Hematopoietic multipotent progenitor cell treated with erythropoietin and hydrocortisone succinate and interleukin-3 and kit ligand, for 17 days (in vitro differentiated cells): ENCODE measurements at regions not wholly inside any gene's neighbourhood (a gene's known extent, or its start where the extent isn't known, plus 50 kb on each side); places are given as distances from the start of the nearest gene placed in this dataset.
"Not testable (repeated sequence)": the region's sequence is repeated elsewhere in the genome, so short reads cannot be mapped to it uniquely, and the experiment has no call there.

Source experiments
- DNase-seq: peaks from one replicate; pipeline ENCODE4 v3.0.0-alpha.2; 2015; ENCODE audit warnings: low spot score

DNA sequence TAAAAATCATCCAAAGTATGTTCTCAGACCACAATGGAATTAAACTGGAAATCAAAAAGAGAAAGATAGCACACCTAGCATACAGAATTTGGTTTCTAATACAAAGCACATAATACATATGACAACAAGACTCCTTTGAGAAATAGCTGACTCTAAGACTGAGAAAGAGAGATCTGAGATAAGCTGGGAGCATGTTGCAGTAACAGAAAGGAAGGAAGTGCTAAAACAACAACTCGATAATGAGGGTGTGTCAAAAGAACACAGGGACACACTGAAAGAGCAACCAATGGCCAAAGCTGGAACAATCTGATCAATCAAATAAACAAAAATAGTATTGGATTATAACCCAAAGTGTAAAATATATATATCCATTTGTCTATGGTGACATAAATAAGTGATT is 586.6 kb downstream of the C4orf33 start:
- DNase-seq, result no peak

DNA sequence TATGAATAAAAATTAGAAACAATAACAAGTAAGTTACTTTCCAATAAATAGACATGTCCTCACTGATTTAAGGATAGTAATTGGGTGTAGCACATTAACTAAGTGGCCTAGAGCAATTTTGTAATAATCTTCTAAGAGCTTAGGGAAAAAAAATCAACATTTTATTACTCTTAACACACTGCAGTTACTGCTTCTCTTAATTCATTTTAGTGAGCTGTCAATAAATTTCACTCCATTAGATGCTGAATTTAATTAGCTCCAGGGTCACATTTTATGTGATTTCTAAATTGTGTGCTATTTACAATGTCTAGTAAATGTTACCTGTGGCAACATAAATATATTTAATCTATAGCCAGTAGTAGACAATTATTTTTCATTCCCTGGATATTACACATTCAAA is 612.0 kb downstream of the C4orf33 start:
- DNase-seq, result no peak

DNA sequence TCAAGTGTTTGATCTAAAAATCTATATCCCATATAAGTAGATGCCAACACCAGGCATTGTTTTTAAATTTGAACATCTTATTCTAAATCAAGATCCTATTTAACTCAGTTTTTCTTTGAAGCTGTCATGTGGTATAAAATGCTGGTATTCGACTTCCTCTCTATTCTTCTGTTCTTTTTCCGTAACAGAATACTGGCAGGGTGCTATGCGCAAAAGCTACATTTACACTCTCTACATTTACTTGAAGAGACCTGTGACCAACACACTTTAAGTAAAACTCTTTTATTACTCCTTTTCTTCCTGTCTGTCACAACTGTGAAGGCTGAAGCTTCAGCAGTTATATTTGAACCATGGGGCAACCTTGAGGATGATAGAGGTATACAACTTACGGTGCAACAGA is 612.8 kb downstream of the C4orf33 start:
- no peak for DNase-seq

DNA sequence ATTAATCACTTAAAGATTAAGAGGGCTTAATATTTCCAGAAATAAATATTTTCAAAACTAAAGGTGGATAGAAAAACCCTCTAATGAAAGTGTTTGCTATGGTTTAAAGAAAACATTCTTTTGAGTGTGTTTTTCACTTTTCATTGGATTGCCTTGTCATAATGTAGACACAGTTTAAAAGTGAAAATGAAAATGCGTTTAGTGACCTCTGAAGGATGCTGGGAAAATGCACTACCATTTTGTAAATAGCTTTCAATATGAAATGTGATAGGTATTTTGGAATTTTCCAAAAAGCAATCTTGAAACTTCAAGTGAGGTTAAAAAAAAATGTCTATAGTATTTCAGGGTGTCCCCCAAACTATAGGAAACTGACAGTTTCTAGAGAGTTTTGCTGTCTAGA is 642.2 kb downstream of the C4orf33 start:
- DNase-seq, result no peak

DNA sequence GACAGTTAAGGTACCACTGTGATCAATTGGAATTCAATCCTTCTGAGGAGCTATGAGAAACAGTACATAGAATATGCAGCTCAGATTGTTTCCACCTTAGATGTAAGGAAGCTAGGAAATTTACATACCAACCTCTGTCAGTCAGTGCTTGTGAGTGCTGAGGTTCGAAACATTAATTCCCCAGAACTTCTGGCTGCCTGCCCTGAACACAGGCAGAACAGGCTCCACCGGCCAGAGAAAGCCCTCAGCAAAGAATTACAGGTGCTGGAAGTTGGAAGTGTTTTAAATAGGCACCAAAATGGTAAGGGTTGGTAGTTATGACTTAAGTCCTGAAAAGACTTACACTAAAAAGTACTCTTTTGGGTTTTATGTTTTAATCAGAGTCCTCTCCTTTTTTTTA is 651.8 kb downstream of the C4orf33 start:
- no peak for DNase-seq

DNA sequence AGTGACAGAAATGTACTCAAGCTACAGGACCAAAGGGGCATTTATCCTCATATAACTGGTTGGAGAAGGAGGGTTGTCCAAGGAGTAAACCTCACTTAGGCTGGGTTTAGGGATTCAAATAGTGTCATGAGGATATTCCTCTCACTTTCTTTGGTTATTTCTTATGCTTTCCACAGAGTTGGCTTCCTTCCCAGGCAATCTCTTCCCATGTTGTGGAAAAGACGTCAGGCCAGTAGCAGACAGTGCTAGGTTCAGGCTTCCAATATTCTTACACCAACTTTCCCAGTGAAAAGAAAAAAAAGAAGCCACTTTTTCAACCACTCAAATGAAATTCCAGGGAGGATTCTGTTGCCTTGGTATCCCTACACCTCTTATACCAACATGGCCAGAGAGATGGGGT is 653.0 kb downstream of the C4orf33 start:
- no peak for DNase-seq

DNA sequence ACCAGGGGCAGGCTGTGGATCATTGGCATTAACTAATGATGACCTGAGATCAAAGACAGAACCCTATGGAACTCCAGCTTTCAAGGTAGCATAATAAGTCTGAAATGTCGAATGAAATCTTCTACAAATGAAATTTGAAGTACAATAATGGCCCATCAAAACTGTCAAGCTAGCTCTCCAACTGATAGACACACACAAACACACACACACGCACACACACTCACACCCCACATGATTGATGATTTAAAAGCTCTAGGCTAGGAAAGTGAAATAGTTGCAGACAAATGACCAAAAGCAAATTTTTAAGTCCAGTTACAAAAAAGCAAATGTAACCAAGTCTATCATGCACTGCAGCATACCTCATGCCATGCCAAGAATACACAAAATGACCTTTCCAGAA is 655.7 kb downstream of the C4orf33 start:
- DNase-seq, result no peak

DNA sequence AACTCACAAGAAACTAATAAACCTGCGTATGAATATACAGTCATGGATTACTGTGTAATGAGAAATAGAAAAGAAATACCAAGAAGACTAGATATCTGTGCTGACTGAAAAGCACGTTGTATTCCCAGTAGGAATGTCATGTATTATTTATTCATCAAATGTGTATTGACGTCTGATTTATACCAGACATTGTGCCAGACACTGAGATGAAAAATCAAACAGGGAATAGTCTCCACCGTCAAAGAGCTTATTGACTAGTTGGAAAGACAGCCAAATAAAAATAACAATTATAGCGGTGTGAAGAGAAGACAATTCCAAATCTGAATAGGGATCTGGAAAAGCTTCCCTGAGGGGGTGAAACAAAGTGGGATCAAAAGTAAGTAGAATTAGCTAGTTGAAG is 687.6 kb downstream of the C4orf33 start:
- no peak for DNase-seq

DNA sequence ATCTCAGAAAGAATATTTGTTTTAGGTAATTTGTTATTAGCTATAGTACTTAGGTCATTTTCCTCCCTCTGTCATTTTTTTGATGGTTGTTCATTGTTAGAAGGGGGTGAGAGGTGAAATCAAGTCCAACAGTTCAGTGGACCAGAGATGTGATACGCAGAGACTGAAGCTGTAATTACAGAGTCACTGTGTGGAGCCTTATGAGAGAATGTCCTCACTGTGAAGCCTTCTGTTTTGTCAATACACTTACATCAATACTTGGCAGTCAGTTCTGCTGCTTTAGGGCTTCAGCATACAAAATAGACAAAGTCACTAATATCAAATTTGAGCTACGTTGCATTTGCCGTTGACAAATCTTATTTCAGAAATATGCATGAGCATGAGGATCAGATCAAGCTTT is 692.5 kb downstream of the C4orf33 start:
- no peak for DNase-seq

DNA sequence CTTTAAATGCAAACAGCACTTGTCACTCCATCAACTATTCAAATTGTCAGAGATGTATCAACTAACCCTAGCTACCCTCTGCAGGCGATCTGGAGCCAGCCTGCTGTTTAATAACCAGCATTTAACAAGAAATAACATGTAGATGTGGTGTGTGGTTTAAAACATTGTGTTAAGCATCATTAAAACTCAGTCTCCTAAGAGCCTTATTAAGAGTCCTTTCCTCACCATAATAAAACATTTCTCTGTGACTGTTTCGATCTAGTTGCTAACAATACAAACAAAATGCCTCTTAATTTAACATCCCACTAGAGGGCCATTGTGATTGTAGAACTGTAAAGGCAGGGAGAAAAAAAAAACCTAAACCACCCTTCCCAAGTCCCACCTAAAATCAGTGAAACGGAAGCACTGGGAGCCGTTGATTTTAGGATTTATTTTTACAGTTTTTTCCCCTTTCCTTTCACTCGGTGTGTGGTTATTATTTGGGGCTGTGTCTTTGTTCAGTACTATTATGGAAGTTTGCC is 708.6 kb downstream of the C4orf33 start:
- no peak for DNase-seq

DNA sequence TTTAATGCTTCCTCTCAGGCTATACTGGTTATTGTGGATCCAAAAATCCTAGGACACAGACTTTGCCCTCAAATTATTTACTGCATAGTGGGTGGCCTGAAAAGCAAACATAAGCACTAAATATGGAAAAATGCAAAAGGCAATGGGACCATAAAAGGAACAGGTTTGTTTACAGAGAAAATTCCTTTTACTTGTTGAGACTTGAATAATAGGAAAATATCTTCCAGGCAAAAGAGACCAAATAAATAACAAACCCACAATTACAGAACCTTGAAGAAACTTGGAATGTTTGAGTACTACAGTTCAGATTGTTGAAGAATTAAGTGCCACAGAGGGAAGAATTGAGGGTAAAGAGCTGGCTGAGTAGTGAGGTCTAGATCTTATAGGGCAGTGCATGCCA is 711.0 kb downstream of the C4orf33 start:
- no peak for DNase-seq

DNA sequence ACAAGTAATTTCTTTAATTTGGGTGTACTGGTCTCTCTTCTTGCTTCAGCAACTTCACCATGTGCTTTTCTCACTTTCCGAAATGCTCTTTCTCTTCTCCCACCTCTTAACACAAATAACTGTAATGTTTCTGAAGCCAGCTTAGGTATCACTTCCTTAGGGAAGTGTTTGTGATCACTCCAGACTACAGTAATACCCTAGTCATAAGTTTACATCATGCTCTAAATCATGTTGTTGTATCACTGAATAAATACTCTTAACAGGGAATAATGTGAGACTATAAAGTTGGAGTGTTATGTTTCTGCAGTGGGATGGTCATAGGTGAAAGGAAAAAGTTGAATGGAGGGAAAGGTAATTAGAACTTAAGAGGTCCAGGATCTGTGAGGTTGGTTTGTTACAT is 712.3 kb downstream of the C4orf33 start:
- DNase-seq, result no peak

DNA sequence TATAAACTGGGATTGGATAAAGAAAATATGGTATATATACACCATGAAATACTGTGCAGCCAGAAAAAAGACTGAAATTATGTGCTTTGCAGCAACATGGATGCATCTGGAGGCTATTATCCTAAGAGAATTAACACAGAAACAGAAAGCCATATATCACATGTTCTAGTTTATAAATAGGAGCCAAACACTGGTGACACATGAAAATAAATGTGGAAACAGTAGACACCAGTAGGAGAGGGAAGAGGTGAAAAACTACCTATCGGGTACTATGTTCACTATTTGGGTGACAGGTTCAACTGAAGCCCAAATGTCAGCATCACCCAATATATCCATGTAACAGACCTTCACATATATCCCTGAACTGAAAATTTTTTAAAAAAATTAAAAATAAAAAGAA is 725.1 kb downstream of the C4orf33 start:
- no peak for DNase-seq

DNA sequence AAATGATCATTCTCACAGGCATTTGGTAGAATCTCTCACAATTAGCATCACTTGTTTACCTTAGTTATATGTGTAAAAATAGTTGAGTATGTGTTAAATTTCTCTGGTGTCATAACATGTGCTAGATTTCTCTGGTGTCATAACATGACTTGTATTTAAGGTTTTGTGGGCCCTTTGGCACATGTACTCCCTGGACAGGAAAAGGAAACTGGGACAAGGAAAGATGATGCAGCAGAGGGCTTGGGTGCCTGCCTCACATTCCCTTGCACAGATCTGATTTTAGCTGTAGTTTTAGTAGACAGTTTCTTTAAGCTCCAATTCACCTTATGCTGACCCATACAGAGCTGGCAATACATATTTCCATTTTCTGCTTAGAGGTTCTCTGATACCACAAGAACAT is 726.0 kb downstream of the C4orf33 start:
- DNase-seq, result no peak

DNA sequence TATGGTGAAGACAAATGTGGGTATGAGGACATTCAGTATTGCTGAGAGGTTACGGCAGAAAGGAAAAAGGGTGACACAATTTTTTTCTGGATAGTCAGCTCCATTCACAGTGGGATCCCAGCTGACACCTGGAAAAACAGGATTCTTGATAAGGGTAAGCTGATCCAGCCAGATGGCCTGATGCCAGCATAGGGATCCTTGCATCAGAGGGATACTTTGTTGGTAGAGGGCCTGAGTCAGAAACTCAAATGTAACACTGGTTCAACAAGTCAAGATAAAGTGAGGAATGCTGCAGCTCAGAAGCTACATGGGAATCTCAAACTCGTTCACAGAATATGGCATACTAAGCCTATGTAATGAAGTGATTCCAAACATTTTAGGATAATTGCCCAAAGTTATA is 726.7 kb downstream of the C4orf33 start:
- no peak for DNase-seq

DNA sequence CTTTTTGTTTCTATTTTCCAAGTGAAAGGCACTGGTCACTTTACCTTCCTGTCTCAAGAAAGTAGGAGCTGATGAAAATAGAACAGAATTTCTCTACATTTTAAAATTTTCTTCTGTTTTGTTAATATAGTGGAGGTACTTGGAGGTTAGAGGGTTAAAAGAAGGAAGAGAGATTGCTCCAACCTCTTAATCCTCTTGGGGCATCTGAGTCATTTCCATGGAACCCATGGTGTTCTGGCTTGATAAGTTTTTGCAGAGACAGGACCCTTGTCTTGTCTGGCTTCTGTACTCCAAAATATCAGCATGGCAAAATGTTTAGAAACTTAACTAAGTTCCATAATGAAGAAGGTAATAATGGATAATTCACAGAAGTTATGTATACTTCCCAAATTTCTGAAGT is 727.2 kb downstream of the C4orf33 start:
- DNase-seq, result no peak

DNA sequence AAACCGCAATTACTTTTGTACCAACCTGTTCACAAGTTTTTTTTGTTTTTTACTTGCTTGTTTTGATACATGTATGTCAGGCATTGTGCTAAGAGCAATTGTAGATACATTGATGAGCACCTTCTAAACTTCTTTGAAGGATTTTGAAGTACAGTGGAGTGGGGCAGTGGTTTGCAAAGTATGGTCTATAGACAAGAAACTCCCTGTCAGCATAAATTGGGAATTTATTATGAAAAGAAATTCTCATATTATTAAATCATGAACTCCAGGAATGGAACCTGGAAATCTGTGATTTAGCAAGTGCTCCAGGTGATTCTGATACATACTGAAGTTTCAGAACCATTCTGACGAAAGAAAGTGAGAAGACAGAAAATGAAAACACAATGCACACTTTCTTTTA is 733.4 kb downstream of the C4orf33 start:
- DNase-seq, result no peak

DNA sequence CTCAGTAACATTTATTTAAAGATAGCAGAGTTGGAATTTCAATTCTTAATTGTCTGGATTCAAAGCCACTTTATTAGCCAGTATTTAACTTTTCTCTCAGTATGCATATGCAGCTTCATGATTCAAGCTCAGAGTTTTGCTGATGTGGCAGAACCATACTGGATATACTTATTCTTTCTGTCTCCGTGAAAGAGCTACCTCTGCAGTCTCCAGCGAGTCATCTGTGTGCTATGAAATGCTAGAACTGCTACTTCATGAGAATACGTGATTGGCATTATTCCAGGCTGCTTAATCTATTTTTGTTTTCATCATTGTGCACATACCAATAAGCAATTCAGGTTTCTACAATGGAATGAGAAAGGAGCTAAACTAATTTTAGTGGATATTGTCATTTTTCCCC is 743.7 kb downstream of the C4orf33 start:
- no peak for DNase-seq

DNA sequence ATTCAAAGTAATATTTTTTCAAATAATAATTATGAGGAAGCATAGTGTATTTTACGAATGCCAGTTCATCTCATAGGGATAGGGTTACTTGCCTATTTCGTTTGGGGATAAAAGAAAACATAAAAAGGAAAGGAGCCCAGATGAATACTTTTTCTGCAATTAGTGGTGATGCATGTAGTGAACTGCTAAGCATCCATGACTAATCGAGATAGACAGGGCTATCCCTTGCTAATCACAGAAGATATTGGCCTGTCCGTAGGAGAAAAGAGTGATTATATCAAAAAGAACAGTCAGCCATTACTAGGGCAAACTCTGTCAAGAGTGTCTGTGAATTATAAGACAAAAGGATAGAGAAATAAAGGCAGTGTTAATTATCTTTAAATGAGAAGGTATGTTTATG is 746.1 kb downstream of the C4orf33 start:
- DNase-seq, result no peak

DNA sequence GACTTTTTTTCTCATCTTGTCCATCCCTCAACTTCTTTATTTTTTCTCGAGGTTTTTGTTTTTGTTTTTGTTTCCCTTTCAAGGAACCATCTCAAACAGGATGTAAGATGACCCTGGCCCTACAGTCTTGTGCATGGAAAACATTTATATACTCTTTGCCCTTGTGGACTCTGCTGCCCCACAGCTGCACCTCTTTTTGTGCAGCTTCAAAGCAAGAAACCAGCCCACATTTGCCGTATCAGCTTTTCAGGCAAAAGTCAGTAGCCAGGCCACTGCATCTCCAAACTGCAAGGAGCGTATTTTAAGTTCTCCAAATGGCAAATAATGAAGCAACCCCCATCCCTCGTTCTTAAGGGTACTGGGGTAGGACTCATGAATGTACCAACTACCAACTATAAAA is 756.5 kb downstream of the C4orf33 start:
- no peak for DNase-seq

DNA sequence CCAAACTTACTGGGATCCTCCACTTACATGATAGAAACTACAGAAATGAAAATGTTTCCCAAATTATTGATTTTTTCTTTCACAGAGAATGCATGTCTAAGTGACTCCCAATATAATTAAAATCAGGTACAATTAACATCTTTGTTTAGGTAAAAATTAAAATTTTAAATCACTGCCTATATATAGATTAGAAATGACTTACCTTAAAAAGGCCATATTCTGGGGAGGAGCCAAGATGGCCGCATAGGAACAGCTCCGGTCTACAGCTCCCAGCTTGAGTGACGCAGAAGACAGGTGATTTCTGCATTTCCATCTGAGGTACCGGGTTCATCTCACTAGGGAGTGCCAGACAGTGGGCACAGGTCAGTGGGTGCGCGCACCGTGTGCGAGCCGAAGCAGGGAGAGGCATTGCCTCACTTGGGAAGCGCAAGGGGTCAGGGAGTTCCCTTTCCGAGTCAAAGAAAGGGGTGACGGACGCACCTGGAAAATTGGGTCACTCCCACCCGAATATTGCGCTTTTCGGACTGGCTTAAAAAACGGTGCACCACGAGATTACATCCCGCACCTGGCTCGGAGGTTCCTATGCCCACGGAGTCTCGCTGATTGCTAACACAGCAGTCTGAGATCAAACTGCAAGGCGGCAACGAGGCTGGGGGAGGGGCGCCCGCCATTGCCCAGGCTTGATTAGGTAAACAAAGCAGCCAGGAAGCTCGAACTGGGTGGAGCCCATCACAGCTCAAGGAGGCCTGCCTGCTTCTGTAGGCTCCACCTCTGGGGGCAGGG is 757.9 kb downstream of the C4orf33 start:
- not testable (repeated sequence) for DNase-seq

DNA sequence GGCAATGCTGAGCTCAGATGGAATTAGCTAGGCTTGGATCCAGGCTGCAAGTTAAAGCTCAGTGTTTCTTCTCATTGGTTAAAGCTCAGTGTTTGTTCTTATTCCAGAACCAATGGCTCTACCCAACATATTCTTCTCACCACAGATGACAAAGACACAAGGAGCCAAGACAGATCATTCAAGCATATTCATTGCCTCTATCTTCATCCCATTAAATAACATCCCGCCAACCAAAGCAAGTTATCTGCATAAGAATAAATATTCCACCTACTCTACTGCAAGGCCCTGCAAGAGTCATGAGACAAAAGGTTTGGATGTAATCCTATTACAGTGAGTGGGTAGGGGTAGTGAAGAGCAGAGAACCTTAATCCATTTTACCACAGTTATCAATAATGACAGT is 766.5 kb downstream of the C4orf33 start:
- no peak for DNase-seq

DNA sequence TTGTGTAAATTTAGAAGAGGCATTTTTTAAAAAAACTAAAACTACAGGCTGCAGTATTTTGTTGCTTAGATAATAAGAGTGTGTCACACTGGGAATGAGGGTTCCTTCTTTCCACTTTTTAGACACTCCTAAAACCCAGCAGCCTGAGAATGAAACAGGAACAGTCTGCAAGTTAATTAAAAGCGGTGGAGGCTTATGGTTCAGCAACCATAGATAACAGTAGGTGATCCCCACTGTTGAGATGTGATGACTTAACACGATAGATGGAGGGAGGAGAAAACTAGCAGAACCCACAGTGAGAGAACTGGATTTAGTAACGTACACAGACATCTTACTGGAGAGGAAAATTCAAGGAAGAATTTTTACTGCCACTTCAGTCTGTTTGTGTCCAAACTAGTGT is 767.3 kb downstream of the C4orf33 start:
- DNase-seq, result no peak

DNA sequence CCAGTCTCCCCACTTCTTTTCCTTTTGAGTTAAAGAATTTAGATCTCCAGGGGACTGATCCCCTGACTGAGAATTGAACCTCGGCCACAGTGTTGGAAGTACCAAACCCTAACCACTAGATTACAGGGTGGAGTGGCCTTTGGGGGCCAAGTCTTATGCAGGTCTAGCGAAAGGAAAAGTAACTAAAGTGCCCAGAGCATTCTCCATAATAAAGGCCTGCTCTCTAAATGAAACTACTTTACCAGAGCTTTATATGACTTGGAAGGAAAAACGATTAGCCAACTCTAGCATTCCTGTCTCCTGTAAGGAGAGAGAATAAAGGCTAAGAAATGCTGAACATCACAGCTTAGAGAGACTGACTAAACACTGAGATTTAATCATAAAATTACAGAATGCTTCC is 788.0 kb downstream of the C4orf33 start:
- no peak for DNase-seq
